ENCODE measurements at regions not wholly inside any gene's neighbourhood (a gene's known extent, or its start where the extent isn't known, plus 50 kb on each side); places are given as distances from the start of the nearest gene placed in this dataset.

- H3K4me3 Mint-ChIP-seq, result no peak overlapping the region
- ATAC-seq, result no peak
- H3K36me3 Mint-ChIP-seq (ENCODE audit: low read depth), result no peaks in the 10 kb centered on the region
- intact Hi-C loops (cut with micrococcal nuclease), result no loop called here
- H3K4me1 Mint-ChIP-seq (ENCODE audit: low read depth), result no peaks in the 10 kb centered on the region
- H3K27ac Mint-ChIP-seq, result no peak overlapping the region
- no peaks in the 10 kb centered on the region for H3K27me3 Mint-ChIP-seq
- TF ChIP-seq CTCF (IDR thresholded peaks at IDR 0.05), result no peak
- DNase-seq, result no peak
- POLR2A ChIA-PET, result no interaction called here
- CTCF ChIA-PET, result no interaction called here
- H3K9me3 Mint-ChIP-seq, result peaks cover 16% of the 10 kb centered on the region
Measured at GRCh38 chr18:4677006-4677405, 221.9 kb upstream of the DLGAP1 start.

GRCh38 chr18:4672162-4672561, 217.1 kb upstream of the DLGAP1 start:
- Mint-ChIP-seq H3K4me1 (ENCODE audit: low read depth) (no peaks in the 10 kb centered on the region), H3K27ac (no peak overlapping the region), H3K36me3 (ENCODE audit: low read depth) (no peaks in the 10 kb centered on the region), H3K27me3 (no peaks in the 10 kb centered on the region), H3K9me3 (peaks cover 26% of the 10 kb centered on the region), H3K4me3 (no peak overlapping the region)
- CTCF ChIA-PET, result no interaction called here
- ATAC-seq (no peak), DNase-seq (no peak)
- POLR2A ChIA-PET, result no interaction called here
- intact Hi-C loops (cut with micrococcal nuclease), result no loop called here
- TF ChIP-seq CTCF (IDR thresholded peaks at IDR 0.05), result no peak

- Mint-ChIP-seq H3K27me3 (no peaks in the 10 kb centered on the region), H3K36me3 (ENCODE audit: low read depth) (no peaks in the 10 kb centered on the region), H3K27ac (no peak overlapping the region), H3K4me3 (no peak overlapping the region), H3K9me3 (peaks cover 5% of the 10 kb centered on the region), H3K4me1 (ENCODE audit: low read depth) (no peaks in the 10 kb centered on the region)
- intact Hi-C loops (cut with micrococcal nuclease), result no loop called here
- TF ChIP-seq CTCF (IDR thresholded peaks at IDR 0.05), result no peak
- POLR2A ChIA-PET, result no interaction called here
- CTCF ChIA-PET, result no interaction called here
- DNase-seq, result no peak
- no peak for ATAC-seq
Measured at GRCh38 chr18:4658804-4659203, 203.7 kb upstream of the DLGAP1 start.

- no peak overlapping the region for H3K4me3 Mint-ChIP-seq
- no peaks in the 10 kb centered on the region for H3K4me1 Mint-ChIP-seq (ENCODE audit: low read depth)
- ATAC-seq, result no peak
- intact Hi-C loops (cut with micrococcal nuclease), result no loop called here
- H3K27me3 Mint-ChIP-seq, result no peaks in the 10 kb centered on the region
- ChIA-PET POLR2A (no interaction called here), CTCF (no interaction called here)
- DNase-seq, result no peak
- TF ChIP-seq CTCF (IDR thresholded peaks at IDR 0.05), result no peak
- no peak overlapping the region for H3K27ac Mint-ChIP-seq
- no peaks in the 10 kb centered on the region for H3K36me3 Mint-ChIP-seq (ENCODE audit: low read depth)
- H3K9me3 Mint-ChIP-seq, result peaks cover 8% of the 10 kb centered on the region
Measured at GRCh38 chr18:4653418-4653817, 198.3 kb upstream of the DLGAP1 start.

GRCh38 chr18:4641771-4642368, 186.8 kb upstream of the DLGAP1 start:
- intact Hi-C loops (cut with micrococcal nuclease), result no loop called here

More at GRCh38 chr18:4641771-4642368, 186.8 kb upstream of the DLGAP1 start:
- H3K36me3 Mint-ChIP-seq (ENCODE audit: low read depth), result no peaks in the 10 kb centered on the region
- DNase-seq (no peak), ATAC-seq (no peak)
- H3K9me3 Mint-ChIP-seq, result peaks cover 9% of the 10 kb centered on the region
- H3K27ac Mint-ChIP-seq, result no peak overlapping the region
- H3K27me3 Mint-ChIP-seq, result no peaks in the 10 kb centered on the region
- CTCF ChIA-PET, result interaction anchor here (0.6 kb wide), 1 partner anchor 187 kb away, joined by 3 read pairs; no protein-coding TSS in a partner anchor
- POLR2A ChIA-PET, result no interaction called here
- H3K4me1 Mint-ChIP-seq (ENCODE audit: low read depth), result no peaks in the 10 kb centered on the region
- no peak overlapping the region for H3K4me3 Mint-ChIP-seq
- TF ChIP-seq CTCF (IDR thresholded peaks at IDR 0.05), result no peak

Data from activated CD8-positive, alpha-beta T cell treated with anti-CD3 and anti-CD28 coated beads for 36 hours (primary cell).